ENCODE measurements at regions not wholly inside any gene's neighbourhood (a gene's known extent, or its start where the extent isn't known, plus 50 kb on each side); places are given as distances from the start of the nearest gene placed in this dataset.
"Not testable (repeated sequence)": the region's sequence is repeated elsewhere in the genome, so short reads cannot be mapped to it uniquely, and the experiment has no call there.

DNA sequence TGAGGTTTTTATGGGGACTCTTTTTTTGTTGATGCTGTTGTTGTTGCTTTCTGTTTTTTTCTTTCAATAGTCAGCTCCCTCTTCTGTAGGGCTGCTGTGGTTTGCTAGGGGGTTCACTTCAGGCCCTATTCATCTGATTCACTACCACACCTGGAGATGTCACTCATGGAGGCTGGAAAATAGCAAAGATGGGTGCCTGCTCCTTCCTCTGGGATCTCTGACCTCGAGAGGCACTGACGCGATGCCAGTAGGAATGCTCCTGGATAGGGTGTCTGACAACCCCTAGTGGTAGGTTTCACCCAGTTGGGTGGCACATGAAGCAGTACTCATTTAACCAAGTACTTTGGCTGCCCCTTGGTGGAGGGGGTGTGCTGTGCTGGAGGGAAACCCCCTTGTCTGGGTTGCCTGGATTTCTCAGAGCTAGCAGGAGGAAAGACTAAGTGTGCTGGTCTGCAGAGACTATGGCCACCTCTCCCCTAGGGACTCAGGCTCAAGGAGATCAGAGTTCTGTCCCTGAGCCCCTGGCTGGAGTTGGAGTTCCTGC, 745.5 kb downstream of the TMTC2 start:
- H3K9me3 Mint-ChIP-seq (ENCODE audit: low read depth) = peaks cover 28% of the 10 kb centered on the region
- H3K4me3 Mint-ChIP-seq (ENCODE audit: low read depth) = no peak overlapping the region
- H3K36me3 Mint-ChIP-seq (ENCODE audit: insufficient read depth) = peaks cover 4% of the 10 kb centered on the region
- no peak overlapping the region for H3K27ac Mint-ChIP-seq
- no peaks in the 10 kb centered on the region for H3K4me1 Mint-ChIP-seq (ENCODE audit: low read depth)
- H3K27me3 Mint-ChIP-seq = no peaks in the 10 kb centered on the region
- DNase-seq (ENCODE audit: low spot score, unreplicated experiment) = no peak
- TF ChIP-seq, protein P1, sequence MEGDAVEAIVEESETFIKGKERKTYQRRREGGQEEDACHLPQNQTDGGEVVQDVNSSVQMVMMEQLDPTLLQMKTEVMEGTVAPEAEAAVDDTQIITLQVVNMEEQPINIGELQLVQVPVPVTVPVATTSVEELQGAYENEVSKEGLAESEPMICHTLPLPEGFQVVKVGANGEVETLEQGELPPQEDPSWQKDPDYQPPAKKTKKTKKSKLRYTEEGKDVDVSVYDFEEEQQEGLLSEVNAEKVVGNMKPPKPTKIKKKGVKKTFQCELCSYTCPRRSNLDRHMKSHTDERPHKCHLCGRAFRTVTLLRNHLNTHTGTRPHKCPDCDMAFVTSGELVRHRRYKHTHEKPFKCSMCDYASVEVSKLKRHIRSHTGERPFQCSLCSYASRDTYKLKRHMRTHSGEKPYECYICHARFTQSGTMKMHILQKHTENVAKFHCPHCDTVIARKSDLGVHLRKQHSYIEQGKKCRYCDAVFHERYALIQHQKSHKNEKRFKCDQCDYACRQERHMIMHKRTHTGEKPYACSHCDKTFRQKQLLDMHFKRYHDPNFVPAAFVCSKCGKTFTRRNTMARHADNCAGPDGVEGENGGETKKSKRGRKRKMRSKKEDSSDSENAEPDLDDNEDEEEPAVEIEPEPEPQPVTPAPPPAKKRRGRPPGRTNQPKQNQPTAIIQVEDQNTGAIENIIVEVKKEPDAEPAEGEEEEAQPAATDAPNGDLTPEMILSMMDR (IDR thresholded peaks at IDR 0.05; ENCODE audit: unreplicated experiment) = no peak

DNA sequence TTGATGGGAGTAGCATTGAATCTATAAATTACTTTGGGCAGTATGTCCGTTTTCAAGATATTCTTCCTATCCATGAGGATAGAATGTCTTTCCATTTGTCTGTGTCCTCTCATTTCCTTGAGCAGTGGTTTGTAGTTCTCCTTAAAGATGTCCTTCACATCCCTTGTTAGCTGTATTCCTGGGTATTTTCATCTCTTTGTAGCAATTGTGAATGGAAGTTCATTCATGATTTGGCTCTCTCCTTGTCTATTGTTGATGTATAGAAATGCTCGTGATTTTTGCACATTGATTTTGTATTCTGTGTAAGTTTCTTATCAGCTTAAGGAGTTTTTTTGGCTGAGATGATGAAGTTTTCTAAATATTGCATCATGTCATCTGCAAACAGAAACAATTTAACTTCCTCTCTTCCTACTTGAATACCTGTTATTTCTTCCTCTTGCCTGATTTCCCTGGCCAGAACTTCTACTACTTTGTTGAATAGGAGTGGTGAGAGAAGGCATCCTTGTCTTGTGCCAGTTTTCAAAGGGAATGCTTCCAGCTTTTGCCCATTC, 741.0 kb downstream of the TMTC2 start:
- not testable (repeated sequence) for DNase-seq (ENCODE audit: low spot score, unreplicated experiment); H3K27me3 Mint-ChIP-seq; H3K36me3 Mint-ChIP-seq (ENCODE audit: insufficient read depth); H3K4me3 Mint-ChIP-seq (ENCODE audit: low read depth); H3K27ac Mint-ChIP-seq; H3K4me1 Mint-ChIP-seq (ENCODE audit: low read depth)
- H3K9me3 Mint-ChIP-seq (ENCODE audit: low read depth) = peaks cover 31% of the 10 kb centered on the region

- TF ChIP-seq, protein P1 (IDR thresholded peaks at IDR 0.05; ENCODE audit: unreplicated experiment) = no peak
- DNase-seq (ENCODE audit: low spot score, unreplicated experiment) = no peak
- Mint-ChIP-seq H3K9me3 (ENCODE audit: low read depth) (peaks cover 9% of the 10 kb centered on the region), H3K4me3 (ENCODE audit: low read depth) (no peak overlapping the region), H3K27ac (no peak overlapping the region), H3K27me3 (no peaks in the 10 kb centered on the region), H3K36me3 (ENCODE audit: insufficient read depth) (no peaks in the 10 kb centered on the region), H3K4me1 (ENCODE audit: low read depth) (no peaks in the 10 kb centered on the region)
These were observed 728.3 kb downstream of the TMTC2 start for GRCh38 chr12:83414981-83415380.

GRCh38 chr12:83408851-83409250, 722.1 kb downstream of the TMTC2 start:
- H3K36me3 Mint-ChIP-seq (ENCODE audit: insufficient read depth) = no peaks in the 10 kb centered on the region
- no peak overlapping the region for H3K27ac Mint-ChIP-seq
- no peak for DNase-seq (ENCODE audit: low spot score, unreplicated experiment)
- H3K27me3 Mint-ChIP-seq = no peaks in the 10 kb centered on the region
- TF ChIP-seq, protein P1 (IDR thresholded peaks at IDR 0.05; ENCODE audit: unreplicated experiment) = no peak
- H3K4me1 Mint-ChIP-seq (ENCODE audit: low read depth) = no peaks in the 10 kb centered on the region
- peaks cover 5% of the 10 kb centered on the region for H3K9me3 Mint-ChIP-seq (ENCODE audit: low read depth)
- H3K4me3 Mint-ChIP-seq (ENCODE audit: low read depth) = no peak overlapping the region

DNA sequence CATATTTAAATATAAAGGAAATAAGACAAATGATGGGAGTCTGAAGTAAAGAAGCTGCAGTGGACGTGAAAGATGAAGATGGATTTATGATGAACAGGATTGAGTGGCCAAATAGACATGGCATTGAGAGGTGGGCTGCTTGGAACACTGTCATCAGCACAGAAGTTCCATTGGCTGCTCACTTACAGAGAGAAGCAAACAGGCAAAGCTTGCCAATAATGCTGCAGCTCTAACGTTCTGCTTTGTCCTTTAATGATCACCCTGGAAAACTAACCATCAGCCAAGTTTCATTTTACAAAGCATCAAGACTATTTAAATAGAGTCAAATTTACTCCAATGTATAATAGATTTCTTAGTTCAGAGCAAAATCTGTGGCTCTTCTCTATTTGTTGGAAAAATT, 721.4 kb downstream of the TMTC2 start:
- Mint-ChIP-seq H3K4me3 (ENCODE audit: low read depth) (no peak overlapping the region), H3K36me3 (ENCODE audit: insufficient read depth) (no peaks in the 10 kb centered on the region), H3K27me3 (no peaks in the 10 kb centered on the region), H3K27ac (no peak overlapping the region), H3K9me3 (ENCODE audit: low read depth) (peaks cover 5% of the 10 kb centered on the region), H3K4me1 (ENCODE audit: low read depth) (no peaks in the 10 kb centered on the region)
- DNase-seq (ENCODE audit: low spot score, unreplicated experiment) = no peak
- TF ChIP-seq, protein P1 (IDR thresholded peaks at IDR 0.05; ENCODE audit: unreplicated experiment) = no peak

DNA sequence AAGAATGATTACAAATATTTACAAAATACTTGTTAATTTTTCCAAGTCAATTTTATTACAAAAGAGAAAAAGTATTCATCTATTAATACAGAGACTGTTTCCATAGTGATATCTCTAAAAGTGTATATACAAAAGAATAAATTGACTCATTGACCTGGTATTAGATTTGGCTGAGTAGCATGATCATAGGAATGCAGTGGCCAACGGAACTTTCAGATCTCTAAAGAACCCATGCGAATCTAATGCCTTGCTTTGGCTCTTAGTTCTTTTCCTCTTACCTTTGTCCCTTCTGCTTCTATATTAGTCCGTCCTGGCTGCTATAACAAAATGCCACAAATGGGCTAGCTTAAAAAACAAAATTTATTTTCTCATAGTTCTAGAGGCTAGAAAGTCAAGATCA, 717.8 kb downstream of the TMTC2 start:
- TF ChIP-seq, protein P1 (IDR thresholded peaks at IDR 0.05; ENCODE audit: unreplicated experiment) = no peak
- Mint-ChIP-seq H3K4me1 (ENCODE audit: low read depth) (no peaks in the 10 kb centered on the region), H3K9me3 (ENCODE audit: low read depth) (peaks cover 3% of the 10 kb centered on the region), H3K4me3 (ENCODE audit: low read depth) (no peak overlapping the region), H3K36me3 (ENCODE audit: insufficient read depth) (no peaks in the 10 kb centered on the region), H3K27ac (no peak overlapping the region), H3K27me3 (no peaks in the 10 kb centered on the region)
- no peak for DNase-seq (ENCODE audit: low spot score, unreplicated experiment)

Measured in progenitor cell of endocrine pancreas (in vitro differentiated cells).